Femur (tissue), 1 donor: ENCODE measurements at regions not wholly inside any gene's neighbourhood (a gene's known extent, or its start where the extent isn't known, plus 50 kb on each side); places are given as distances from the start of the nearest gene placed in this dataset.

Experiments used
- DNase-seq: peaks from one replicate; pipeline ENCODE4 v3.0.0-alpha.2; 2017

DNA sequence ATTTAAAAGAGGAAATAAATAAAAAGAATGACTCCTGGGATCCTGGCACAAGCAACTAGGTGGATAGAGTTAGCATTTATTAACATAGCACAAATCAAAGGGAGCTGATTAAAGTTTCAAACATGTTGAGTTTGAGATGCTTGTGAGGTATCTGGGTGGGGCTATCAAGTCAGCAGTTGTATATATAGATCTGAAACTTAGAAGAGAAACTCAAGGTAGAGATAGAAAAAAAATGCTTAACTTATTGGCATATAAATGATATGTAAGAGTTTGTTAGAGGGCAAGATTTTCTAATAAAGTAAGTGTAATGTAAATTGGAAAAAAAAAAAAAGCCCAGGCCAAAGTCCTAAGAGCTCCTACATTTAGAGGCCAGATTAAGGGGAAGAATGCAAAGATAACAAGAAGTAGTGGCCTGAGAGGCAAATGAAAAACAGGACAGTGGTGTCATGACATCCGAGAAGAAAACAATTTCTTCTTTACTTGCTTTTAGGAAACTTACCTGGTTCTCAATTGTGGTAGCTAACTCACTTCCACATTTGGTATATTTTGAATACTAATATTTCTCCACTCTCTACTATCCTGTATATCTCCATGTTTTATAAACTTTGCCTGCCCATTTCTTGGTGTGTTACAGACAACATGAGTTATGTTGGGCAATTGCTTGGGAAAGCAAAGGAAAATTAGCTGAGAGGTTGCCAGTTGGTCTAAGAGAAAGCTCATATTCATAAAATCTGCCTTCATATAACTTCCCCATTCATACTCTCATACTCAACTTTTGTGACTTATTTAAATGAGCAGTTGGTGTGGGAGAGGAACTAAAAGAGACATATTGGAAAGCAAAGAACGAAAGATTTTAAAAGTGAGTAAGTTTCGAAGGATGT lies 169.2 kb downstream of the PARM1 start:
- DNase-seq: no peak
